Large intestine (tissue), 3 donors: ENCODE measurements at regions not wholly inside any gene's neighbourhood (a gene's known extent, or its start where the extent isn't known, plus 50 kb on each side); places are given as distances from the start of the nearest gene placed in this dataset.

Experiments used
- DNase-seq, 2 donors: peaks; one replicate each; pipeline versions ENCODE4 v3.0.0 to v3.0.0-alpha.2; 2013
- H3K27ac ChIP-seq: one replicate; pipeline ENCODE4 v1.5.1; 2013; ENCODE audit warnings: low read length
- H3K27me3 ChIP-seq: 2 replicates; pipeline ENCODE4 v1.6.1; 2013; ENCODE audit warnings: low read length; ENCODE audit not compliant: control insufficient read depth, insufficient read depth
- H3K36me3 ChIP-seq: 2 replicates; pipeline ENCODE4 v1.6.1; 2013; ENCODE audit warnings: low read length; ENCODE audit not compliant: control insufficient read depth, insufficient read depth
- H3K4me1 ChIP-seq: one replicate; pipeline ENCODE4 v1.6.1; 2013; ENCODE audit warnings: low read length; ENCODE audit not compliant: control insufficient read depth, insufficient read depth
- H3K4me3 ChIP-seq: one replicate; pipeline ENCODE4 v1.5.1; 2013; ENCODE audit warnings: low read length
- H3K9me3 ChIP-seq: one replicate; pipeline ENCODE4 v1.6.1; 2013; ENCODE audit warnings: mild to moderate bottlenecking, low read depth, low read length, moderate library complexity; ENCODE audit not compliant: control insufficient read depth
- whole genome bisulfite sequencing: methylation state at CpG from one replicate; pipeline ENCODE4 v1.1.5; 2013; ENCODE audit warnings: low lambda C conversion rate; ENCODE audit not compliant: insufficient coverage; 5-methylcytosine and 5-hydroxymethylcytosine counted together

GRCh38 chr10:4125776-4126175 is 340.8 kb upstream of the KLF6 start:
- H3K4me1 ChIP-seq: no peaks in the 10 kb centered on the region
- DNase-seq: no peak
- no peak overlapping the region for H3K27ac ChIP-seq
- no peaks in the 10 kb centered on the region for H3K36me3 ChIP-seq
- H3K4me3 ChIP-seq: no peak overlapping the region
- no peaks in the 10 kb centered on the region for H3K27me3 ChIP-seq
- no peaks in the 10 kb centered on the region for H3K9me3 ChIP-seq
- WGBS: no CpG with 5 or more reads among the region's 1 CpG

- DNase-seq: no peak
Measured at GRCh38 chr10:4121502-4122380, 336.7 kb upstream of the KLF6 start.

GRCh38 chr10:4120096-4120853 is 335.3 kb upstream of the KLF6 start:
- H3K27ac ChIP-seq: no peak overlapping the region
- DNase-seq: no peak
- H3K36me3 ChIP-seq: no peaks in the 10 kb centered on the region
- H3K4me1 ChIP-seq: no peaks in the 10 kb centered on the region
- H3K4me3 ChIP-seq: no peak overlapping the region
- H3K9me3 ChIP-seq: no peaks in the 10 kb centered on the region
- no peaks in the 10 kb centered on the region for H3K27me3 ChIP-seq
- WGBS: no CpG with 5 or more reads among the region's 5 CpGs

More at GRCh38 chr10:4121502-4122380, 336.7 kb upstream of the KLF6 start:
- WGBS: 47% methylated on average over 6 of the region's 14 CpGs
- no peak overlapping the region for H3K4me3 ChIP-seq
- no peaks in the 10 kb centered on the region for H3K9me3 ChIP-seq
- no peaks in the 10 kb centered on the region for H3K36me3 ChIP-seq
- no peak overlapping the region for H3K27ac ChIP-seq
- no peaks in the 10 kb centered on the region for H3K27me3 ChIP-seq
- no peaks in the 10 kb centered on the region for H3K4me1 ChIP-seq

DNA sequence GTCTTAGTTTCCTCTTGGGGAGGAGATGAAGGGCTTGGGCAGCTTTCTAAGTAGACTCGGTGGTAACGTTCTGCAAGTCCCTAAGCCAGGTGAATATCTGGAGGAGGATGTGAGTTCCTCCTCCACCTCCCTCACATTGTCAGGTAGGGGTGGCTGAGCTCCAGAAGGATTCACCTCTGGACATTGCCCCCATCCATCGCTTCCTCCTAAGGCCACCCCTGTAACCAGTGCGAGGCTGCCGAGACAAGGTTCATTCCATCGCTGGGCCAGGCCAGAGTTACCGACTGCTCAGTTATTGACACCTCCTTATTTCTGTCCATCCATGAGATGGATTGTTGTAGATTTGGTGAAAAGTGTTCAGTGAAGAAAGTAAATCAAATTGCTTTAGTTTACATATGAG is 334.1 kb upstream of the KLF6 start:
- H3K9me3 ChIP-seq: no peaks in the 10 kb centered on the region
- H3K36me3 ChIP-seq: no peaks in the 10 kb centered on the region
- no peak for DNase-seq
- H3K4me1 ChIP-seq: no peaks in the 10 kb centered on the region
- H3K4me3 ChIP-seq: no peak overlapping the region
- WGBS: no CpG with 5 or more reads among the region's 7 CpGs
- H3K27ac ChIP-seq: no peak overlapping the region
- no peaks in the 10 kb centered on the region for H3K27me3 ChIP-seq

- no peak overlapping the region for H3K27ac ChIP-seq
- no peaks in the 10 kb centered on the region for H3K36me3 ChIP-seq
- H3K4me3 ChIP-seq: no peak overlapping the region
- 100% methylated on average over 1 of the region's 1 CpG for WGBS
- no peaks in the 10 kb centered on the region for H3K9me3 ChIP-seq
- no peaks in the 10 kb centered on the region for H3K4me1 ChIP-seq
- no peaks in the 10 kb centered on the region for H3K27me3 ChIP-seq
- no peak for DNase-seq
Measured at GRCh38 chr10:4117604-4118003, 332.6 kb upstream of the KLF6 start.

DNA sequence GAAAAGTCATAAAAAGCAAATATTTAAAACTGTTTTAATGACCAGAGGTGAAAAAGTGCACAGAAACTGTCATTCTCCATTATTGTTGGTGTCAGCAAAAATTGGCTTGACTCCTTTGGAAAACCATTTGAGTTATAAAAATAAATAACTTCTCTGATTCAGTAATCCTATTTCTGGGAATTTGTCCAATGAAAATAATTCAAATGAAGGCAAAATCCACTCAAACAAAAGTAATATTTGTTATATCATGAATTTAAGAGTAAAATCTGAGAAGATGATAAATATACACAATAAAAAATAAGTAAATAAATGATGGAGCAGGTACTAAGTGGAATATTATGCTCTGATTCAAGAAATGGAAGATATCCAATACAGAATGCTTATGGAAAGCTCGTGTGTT is 326.6 kb upstream of the KLF6 start:
- no peaks in the 10 kb centered on the region for H3K4me1 ChIP-seq
- DNase-seq: no peak
- H3K4me3 ChIP-seq: no peak overlapping the region
- no peaks in the 10 kb centered on the region for H3K9me3 ChIP-seq
- no peak overlapping the region for H3K27ac ChIP-seq
- H3K27me3 ChIP-seq: no peaks in the 10 kb centered on the region
- no peaks in the 10 kb centered on the region for H3K36me3 ChIP-seq
- 100% methylated on average over 1 of the region's 1 CpG for WGBS

GRCh38 chr10:4109469-4109868 is 324.5 kb upstream of the KLF6 start:
- WGBS: 86% methylated on average over 1 of the region's 3 CpGs
- Histone ChIP-seq H3K4me1 (no peaks in the 10 kb centered on the region), H3K9me3 (no peaks in the 10 kb centered on the region), H3K36me3 (no peaks in the 10 kb centered on the region), H3K4me3 (no peak overlapping the region), H3K27me3 (no peaks in the 10 kb centered on the region), H3K27ac (no peak overlapping the region)
- DNase-seq: no peak

DNA sequence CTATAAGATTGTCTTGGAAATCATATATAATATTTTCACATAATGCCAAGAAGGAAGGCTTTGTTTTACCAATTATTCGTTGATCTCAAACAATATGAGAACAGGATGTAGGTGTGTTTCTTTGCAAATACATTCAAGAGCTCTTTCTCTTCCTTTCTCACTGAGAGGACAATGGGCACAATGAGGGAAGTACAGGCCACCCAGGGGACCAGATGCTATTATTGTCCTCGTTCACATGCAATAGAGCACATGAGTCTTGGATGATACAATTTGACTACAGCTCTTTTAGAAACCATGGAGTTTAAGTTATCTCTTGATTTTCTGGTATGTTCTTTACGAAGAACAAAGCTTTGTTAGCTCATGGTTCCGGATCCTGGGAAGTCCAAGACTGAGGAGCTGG is 323.7 kb upstream of the KLF6 start:
- no peak overlapping the region for H3K27ac ChIP-seq
- H3K4me1 ChIP-seq: no peaks in the 10 kb centered on the region
- H3K9me3 ChIP-seq: no peaks in the 10 kb centered on the region
- no peak overlapping the region for H3K4me3 ChIP-seq
- H3K27me3 ChIP-seq: no peaks in the 10 kb centered on the region
- WGBS: no CpG with 5 or more reads among the region's 4 CpGs
- H3K36me3 ChIP-seq: no peaks in the 10 kb centered on the region
- no peak for DNase-seq

GRCh38 chr10:4107285-4107851 is 322.4 kb upstream of the KLF6 start:
- no peaks in the 10 kb centered on the region for H3K27me3 ChIP-seq
- no peaks in the 10 kb centered on the region for H3K4me1 ChIP-seq
- no peak overlapping the region for H3K27ac ChIP-seq
- no peak overlapping the region for H3K4me3 ChIP-seq
- no peaks in the 10 kb centered on the region for H3K36me3 ChIP-seq
- no peak for DNase-seq
- no peaks in the 10 kb centered on the region for H3K9me3 ChIP-seq
- WGBS: 100% methylated on average over 5 of the region's 6 CpGs

GRCh38 chr10:4103603-4104002 is 318.6 kb upstream of the KLF6 start:
- Histone ChIP-seq H3K36me3 (no peaks in the 10 kb centered on the region), H3K4me3 (no peak overlapping the region), H3K27me3 (no peaks in the 10 kb centered on the region), H3K27ac (no peak overlapping the region), H3K9me3 (no peaks in the 10 kb centered on the region), H3K4me1 (no peaks in the 10 kb centered on the region)
- 100% methylated on average over 2 of the region's 7 CpGs for WGBS
- DNase-seq: no peak
